HCT116 (cell line): ENCODE measurements at regions not wholly inside any gene's neighbourhood (a gene's known extent, or its start where the extent isn't known, plus 50 kb on each side); places are given as distances from the start of the nearest gene placed in this dataset.
A peak's percentile ranks its signal among the peaks of the same experiment; 100 is the strongest.

Experiments
- ATAC-seq: fragments of 200-7000 bp; cut with Tn5 transposase; 2 replicates; pipeline ENCODE4 v1.9.1; 2020; ENCODE audit warnings: mild to moderate bottlenecking, moderate library complexity
- BruUV-seq: library from RNA; stranded (reverse); fragments of 400-500 nt; replicated peaks from 2 replicates; lab custom pipeline; 2021; lab: Mats Ljungman, UMichigan
- CTCF ChIA-PET: fragments of 300-600 bp; sonication (Branson Sonifier 250); formaldehyde crosslinking; loops from one replicate; lab custom pipeline; 2021; ENCODE audit warnings: antibody characterized with exemption; lab: Charles Lee
- POLR2A ChIA-PET: fragments of 300-600, 350-600 bp; sonication (Branson Sonifier 250); formaldehyde crosslinking; loops from one replicate; lab custom pipeline; 2021; ENCODE audit warnings: antibody characterized with exemption; lab: Charles Lee
- RAD21 ChIA-PET, 2 experiments: fragments of 300-600 bp; sonication (Branson Sonifier 250); formaldehyde crosslinking; loops; one replicate each; lab custom pipeline; 2023; ENCODE audit warnings: low total read pairs in 2 of 2; ENCODE audit not compliant: uncharacterized antibody in 2 of 2, unreplicated experiment in 2 of 2, low non-redundant PET in 1 of 2; lab: Charles Lee
- DNase-seq: peaks from one replicate; pipeline ENCODE4 v3.0.0-alpha.2; 2010; ENCODE audit warnings: low read depth, low spot score
- H2AFZ ChIP-seq: fragments of 200-600 bp; shearing (Covaris generic), sonication (generic); 2 replicates; pipeline ENCODE4 v1.6.1; 2017; ENCODE audit warnings: low read depth, mixed run types, mixed read lengths, antibody characterized with exemption, low read length; ENCODE audit not compliant: poor library complexity, severe bottlenecking
- H3K27ac ChIP-seq: 2 replicates; pipeline ENCODE4 v1.5.1; 2012; ENCODE audit warnings: low read depth, low read length
- H3K27me3 ChIP-seq: fragments of 200-600 bp; sonication (generic); 2 replicates; pipeline ENCODE4 v1.6.1; 2016; ENCODE audit warnings: mixed run types, low read length, mixed read lengths; ENCODE audit not compliant: insufficient read depth
- H3K36me3 ChIP-seq, 2 experiments: fragments of 200-500 bp in 1 of 2; fragments of 200-600 bp in 1 of 2; sonication (Bioruptor generic) in 1 of 2; sonication (generic) in 1 of 2; 2 replicates each; pipeline versions ENCODE4 v1.5.1 to v1.6.1; 2014 to 2016; ENCODE audit warnings: low read length in 2 of 2, inconsistent platforms in 1 of 2, mixed read lengths in 1 of 2, mixed run types in 1 of 2; ENCODE audit not compliant: insufficient read depth in 2 of 2, control insufficient read depth in 1 of 2
- H3K4me1 ChIP-seq, 2 experiments: fragments of 200-600 bp in 1 of 2; sonication (generic) in 1 of 2; 2 replicates each; pipeline versions ENCODE4 v1.5.1 to v1.6.1; 2012 to 2017; ENCODE audit warnings: low read length in 2 of 2, inconsistent platforms in 1 of 2, mild to moderate bottlenecking in 1 of 2, mixed read lengths in 1 of 2, mixed run types in 1 of 2, moderate library complexity in 1 of 2; ENCODE audit not compliant: insufficient read depth in 2 of 2, control insufficient read depth in 1 of 2
- H3K4me2 ChIP-seq: fragments of 200-600 bp; sonication (generic); 2 replicates; pipeline ENCODE4 v1.6.1; 2017; ENCODE audit warnings: mixed run types, low read length, mixed read lengths
- H3K4me3 ChIP-seq, 2 experiments: fragments of 200-600 bp in 1 of 2; sonication (generic) in 1 of 2; replicated peaks in 1 of 2; 2 replicates each; pipeline ENCODE4 v1.5.1; 2011 to 2016; ENCODE audit warnings: low read length in 2 of 2, control low read depth in 1 of 2, low read depth in 1 of 2, mild to moderate bottlenecking in 1 of 2, mixed read lengths in 1 of 2, mixed run types in 1 of 2
- H3K79me2 ChIP-seq: fragments of 200-600 bp; sonication (generic); 2 replicates; pipeline ENCODE4 v1.6.1; 2017; ENCODE audit warnings: mild to moderate bottlenecking, mixed run types, low read length, moderate library complexity, mixed read lengths; ENCODE audit not compliant: insufficient read depth
- H3K9ac ChIP-seq: fragments of 200-600 bp; sonication (generic); 2 replicates; pipeline ENCODE4 v1.6.1; 2016; ENCODE audit warnings: low read length, mixed read lengths
- H3K9me2 ChIP-seq: fragments of 200-600 bp; sonication (generic), shearing (Covaris generic); 2 replicates; pipeline ENCODE4 v1.6.1; 2017; ENCODE audit warnings: mixed run types, mild to moderate bottlenecking, moderate library complexity; ENCODE audit not compliant: insufficient read depth
- H3K9me3 ChIP-seq, 2 experiments: fragments of 200-500 bp in 1 of 2; fragments of 200-600 bp in 1 of 2; sonication (Bioruptor generic) in 1 of 2; sonication (generic) in 1 of 2; 2 replicates each; pipeline ENCODE4 v1.6.1; 2014 to 2017; ENCODE audit warnings: low read length in 2 of 2, mixed read lengths in 2 of 2, inconsistent platforms in 1 of 2, low read depth in 1 of 2, mild to moderate bottlenecking in 1 of 2, mixed run types in 1 of 2, moderate library complexity in 1 of 2; ENCODE audit not compliant: control insufficient read depth in 1 of 2, insufficient read depth in 1 of 2
- H4K20me1 ChIP-seq: fragments of 200-600 bp; sonication (generic), shearing (Covaris generic); 2 replicates; pipeline ENCODE4 v1.6.1; 2017; ENCODE audit warnings: mixed run types, mild to moderate bottlenecking, moderate library complexity; ENCODE audit not compliant: insufficient read depth
- EGR1 ChIP-seq: IDR thresholded peaks from 2 replicates; pipeline ENCODE4 v1.6.1; 2012; ENCODE audit warnings: low read depth
- ELF1 ChIP-seq: IDR thresholded peaks from 2 replicates; pipeline ENCODE4 v1.6.1; 2012; ENCODE audit warnings: low read depth, borderline replicate concordance
- FOSL1 ChIP-seq: IDR thresholded peaks from 2 replicates; pipeline ENCODE4 v1.6.1; 2012; ENCODE audit warnings: low read depth
- RAD21 ChIP-seq: IDR thresholded peaks from 2 replicates; pipeline ENCODE4 v1.6.1; 2012; ENCODE audit warnings: low read depth, mild to moderate bottlenecking
- SIN3A ChIP-seq: IDR thresholded peaks from 2 replicates; pipeline ENCODE4 v1.6.1; 2012; ENCODE audit warnings: low read depth
- YY1 ChIP-seq: IDR thresholded peaks from 2 replicates; pipeline ENCODE4 v1.6.1; 2011; ENCODE audit warnings: low read length, low read depth, moderate library complexity, mild to moderate bottlenecking; ENCODE audit not compliant: insufficient replicate concordance; ENCODE audit errors: extremely low read depth
- ZNF274 ChIP-seq: fragments of 200-500 bp; sonication (Bioruptor generic); IDR thresholded peaks from 2 replicates; pipeline ENCODE4 v1.6.1; 2014; ENCODE audit warnings: mild to moderate bottlenecking, low read depth, low read length, inconsistent platforms
- intact Hi-C: fragments of 100-400 bp; cut with micrococcal nuclease; formaldehyde crosslinking; loops from 2 replicates; pipeline ENCODE4 v1.10.0; 2022
- TF ChIP-seq, protein P1 (sequence below), 3 experiments: fragments of 200-600 bp in 1 of 3; sonication (generic) in 1 of 3; IDR thresholded peaks in 2 of 3; conservative IDR thresholded peaks in 1 of 3; 2 replicates each; pipeline ENCODE4 v1.5.1; 2012 to 2017; ENCODE audit warnings: low read depth in 2 of 3, low read length in 2 of 3, antibody characterized with exemption in 1 of 3, borderline replicate concordance in 1 of 3, control low read depth in 1 of 3, mild to moderate bottlenecking in 1 of 3, mixed read lengths in 1 of 3, mixed run types in 1 of 3, moderate library complexity in 1 of 3; ENCODE audit not compliant: insufficient read depth in 1 of 3
- TF ChIP-seq, protein P2 (sequence below): IDR thresholded peaks from 2 replicates; pipeline ENCODE4 v1.6.1; 2012
- TF ChIP-seq, protein P3 (sequence below): IDR thresholded peaks from 2 replicates; pipeline ENCODE4 v1.6.1; 2012

GRCh38 chr6:165895421-165896165 is 232.6 kb upstream of the PDE10A start:
- Histone ChIP-seq H3K9me3 (no peaks in the 10 kb centered on the region), H3K4me2 (no peak overlapping the region; the same call in 1 of the 2 replicates), H3K27ac (no peak overlapping the region)
- no peak for DNase-seq
- no peak for TF ChIP-seq RAD21
- TF ChIP-seq, protein P1, sequence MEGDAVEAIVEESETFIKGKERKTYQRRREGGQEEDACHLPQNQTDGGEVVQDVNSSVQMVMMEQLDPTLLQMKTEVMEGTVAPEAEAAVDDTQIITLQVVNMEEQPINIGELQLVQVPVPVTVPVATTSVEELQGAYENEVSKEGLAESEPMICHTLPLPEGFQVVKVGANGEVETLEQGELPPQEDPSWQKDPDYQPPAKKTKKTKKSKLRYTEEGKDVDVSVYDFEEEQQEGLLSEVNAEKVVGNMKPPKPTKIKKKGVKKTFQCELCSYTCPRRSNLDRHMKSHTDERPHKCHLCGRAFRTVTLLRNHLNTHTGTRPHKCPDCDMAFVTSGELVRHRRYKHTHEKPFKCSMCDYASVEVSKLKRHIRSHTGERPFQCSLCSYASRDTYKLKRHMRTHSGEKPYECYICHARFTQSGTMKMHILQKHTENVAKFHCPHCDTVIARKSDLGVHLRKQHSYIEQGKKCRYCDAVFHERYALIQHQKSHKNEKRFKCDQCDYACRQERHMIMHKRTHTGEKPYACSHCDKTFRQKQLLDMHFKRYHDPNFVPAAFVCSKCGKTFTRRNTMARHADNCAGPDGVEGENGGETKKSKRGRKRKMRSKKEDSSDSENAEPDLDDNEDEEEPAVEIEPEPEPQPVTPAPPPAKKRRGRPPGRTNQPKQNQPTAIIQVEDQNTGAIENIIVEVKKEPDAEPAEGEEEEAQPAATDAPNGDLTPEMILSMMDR (IDR thresholded peaks at IDR 0.05 in 2 of 3, conservative IDR thresholded peaks at IDR 0.05 in 1 of 3; ENCODE audit: borderline replicate concordance in 1 of 3, insufficient read depth in 1 of 3, low read depth in 2 of 3, low read length in 2 of 3): peak in 1 of 3 experiments; percentile 27; a peak in 1 of 6 replicates
- TF ChIP-seq, all 23 proteins: peak for 1
- Histone ChIP-seq H3K36me3 (no peaks in the 10 kb centered on the region), H3K4me3 (no peak overlapping the region), H4K20me1 (no peaks in the 10 kb centered on the region), H3K79me2 (no peaks in the 10 kb centered on the region), H3K9ac (no peak overlapping the region), H3K27me3 (no peaks in the 10 kb centered on the region), H2AFZ (no peak overlapping the region), H3K4me1 (no peaks in the 10 kb centered on the region; a peak in 1 of 4 replicates), H3K9me2 (no peaks in the 10 kb centered on the region)
- BruUV-seq: no TSS peak
- ATAC-seq: peak; percentile 22; the same call in 1 of the 2 replicates
- ChIA-PET POLR2A (no interaction called here), CTCF (no interaction called here), RAD21 (no interaction called here)
- intact Hi-C loops: no loop called here

GRCh38 chr6:165894171-165894825 is 231.3 kb upstream of the PDE10A start:
- no peaks in the 10 kb centered on the region for H3K27me3 ChIP-seq
- no TSS peak for BruUV-seq

More at GRCh38 chr6:165894171-165894825, 231.3 kb upstream of the PDE10A start:
- ChIA-PET RAD21 (no interaction called here), POLR2A (no interaction called here), CTCF (no interaction called here)
- no peaks in the 10 kb centered on the region for H3K9me2 ChIP-seq
- no peaks in the 10 kb centered on the region for H3K9me3 ChIP-seq
- no peaks in the 10 kb centered on the region for H4K20me1 ChIP-seq
- no peak for TF ChIP-seq EGR1
- no peak for TF ChIP-seq ZNF274
- no peak for TF ChIP-seq RAD21
- TF ChIP-seq, protein P2, sequence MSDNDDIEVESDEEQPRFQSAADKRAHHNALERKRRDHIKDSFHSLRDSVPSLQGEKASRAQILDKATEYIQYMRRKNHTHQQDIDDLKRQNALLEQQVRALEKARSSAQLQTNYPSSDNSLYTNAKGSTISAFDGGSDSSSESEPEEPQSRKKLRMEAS: no peak
- TF ChIP-seq FOSL1: no peak
- TF ChIP-seq YY1: no peak
- no peak for TF ChIP-seq ELF1
- TF ChIP-seq, protein P3, sequence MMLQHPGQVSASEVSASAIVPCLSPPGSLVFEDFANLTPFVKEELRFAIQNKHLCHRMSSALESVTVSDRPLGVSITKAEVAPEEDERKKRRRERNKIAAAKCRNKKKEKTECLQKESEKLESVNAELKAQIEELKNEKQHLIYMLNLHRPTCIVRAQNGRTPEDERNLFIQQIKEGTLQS: no peak
- no peak for TF ChIP-seq SIN3A
- no peak for DNase-seq
- no peak overlapping the region for H2AFZ ChIP-seq
- no peak overlapping the region for H3K4me3 ChIP-seq
- no peak overlapping the region for H3K27ac ChIP-seq
- H3K36me3 ChIP-seq: no peaks in the 10 kb centered on the region
- intact Hi-C loops: no loop called here
- H3K79me2 ChIP-seq: no peaks in the 10 kb centered on the region
- no peaks in the 10 kb centered on the region; a peak in 1 of 4 replicates for H3K4me1 ChIP-seq
- H3K9ac ChIP-seq: no peak overlapping the region
- no peak overlapping the region for H3K4me2 ChIP-seq
- no peak for ATAC-seq
